ENCODE measurements at regions not wholly inside any gene's neighbourhood (a gene's known extent, or its start where the extent isn't known, plus 50 kb on each side); places are given as distances from the start of the nearest gene placed in this dataset.

DNA sequence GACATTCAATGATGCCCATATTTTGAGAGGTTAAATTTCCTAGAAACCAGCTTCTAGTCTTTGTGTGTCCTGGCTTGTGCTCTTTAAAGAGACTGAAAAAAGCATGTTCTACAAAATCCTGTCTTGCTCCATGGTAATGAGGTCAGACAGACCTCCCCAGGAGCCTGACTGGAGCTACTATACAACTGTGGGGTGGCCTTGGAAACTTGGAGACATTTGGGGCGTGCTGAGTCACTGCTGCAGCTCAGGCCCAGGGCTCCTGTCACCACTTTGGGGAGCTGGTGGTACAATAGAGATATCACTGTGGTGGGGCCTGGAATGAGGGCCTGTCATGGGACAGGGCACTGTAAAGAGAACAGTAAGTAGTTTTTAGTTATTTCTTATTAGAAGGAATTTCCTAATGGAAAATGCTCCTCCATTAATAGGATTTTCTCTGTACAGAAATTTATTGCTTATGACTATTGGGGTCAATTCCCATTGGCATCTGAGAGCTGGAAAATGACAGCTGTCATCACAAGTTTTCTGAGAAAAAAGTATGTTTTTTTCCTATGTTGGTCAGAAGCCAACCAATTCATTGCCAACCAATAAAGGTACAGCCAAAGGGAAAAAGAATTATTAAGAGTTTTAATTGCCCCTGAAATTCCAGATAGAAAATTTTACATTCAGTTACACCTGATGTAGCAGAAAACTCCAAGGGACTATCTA lies 207.4 kb upstream of the JADE1 start:
- DNase-seq (ENCODE audit: low spot score) = no peak

DNA sequence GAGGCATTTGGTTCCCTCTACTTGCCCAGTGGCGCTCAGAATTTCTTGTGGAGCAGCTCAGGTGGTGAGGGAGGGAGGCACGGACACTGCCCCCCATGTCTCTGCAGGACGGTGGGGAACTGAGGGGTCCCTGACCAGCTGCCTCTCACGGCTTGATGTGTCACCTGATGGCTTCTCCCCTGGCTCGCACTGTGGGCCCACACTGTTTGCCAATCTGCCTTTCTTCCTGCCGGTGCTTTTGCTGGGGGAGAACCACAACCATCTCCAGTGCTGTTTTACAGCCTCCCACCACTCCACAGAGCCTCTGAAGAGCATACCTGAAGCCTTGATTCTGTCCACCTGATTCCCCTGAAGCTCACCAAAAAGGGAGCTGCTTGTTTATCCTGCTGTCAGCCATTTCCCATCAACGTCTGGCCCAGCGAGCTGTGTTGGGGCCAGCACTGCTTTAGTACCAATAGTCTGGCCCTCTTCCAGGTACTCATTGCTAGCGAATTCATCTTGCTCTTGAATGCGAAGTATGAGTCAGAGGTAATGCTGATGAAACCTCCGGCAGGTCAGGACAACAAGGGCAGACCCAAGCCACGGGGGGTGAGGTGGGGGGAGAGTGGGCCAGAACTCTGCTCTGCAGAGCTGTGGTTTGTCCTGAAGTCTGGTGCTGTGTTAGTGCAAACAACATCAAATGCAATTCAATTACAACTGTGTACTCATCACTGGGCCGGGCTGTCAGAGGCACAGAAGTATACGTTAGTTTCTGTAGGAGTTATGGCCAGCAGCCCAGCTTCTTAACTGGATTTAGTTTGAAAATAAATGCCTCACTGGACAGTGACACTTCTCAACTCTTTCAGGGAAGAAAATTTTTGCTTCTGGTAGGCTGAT lies 208.3 kb upstream of the JADE1 start:
- peak; percentile 93 for DNase-seq (ENCODE audit: low spot score)

DNA sequence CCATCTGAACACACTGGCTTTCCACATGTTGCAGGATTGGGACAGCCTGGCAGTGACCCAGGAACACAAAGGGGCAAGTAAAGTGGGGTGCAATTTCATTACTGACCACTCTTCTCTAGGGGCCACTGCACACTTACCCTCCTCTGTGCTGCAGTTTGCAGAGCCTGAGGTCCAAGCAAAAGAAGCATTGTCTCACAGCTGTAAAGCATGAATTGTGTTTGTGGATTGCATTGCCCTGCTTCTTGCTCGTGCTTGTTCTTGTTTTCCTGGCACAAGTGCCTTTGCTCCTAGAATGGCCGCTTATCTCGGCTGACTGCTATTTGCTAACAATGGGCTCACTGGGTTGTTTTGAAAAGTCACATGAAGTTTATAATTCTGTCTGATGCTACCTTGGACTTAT lies 209.1 kb upstream of the JADE1 start:
- DNase-seq (ENCODE audit: low spot score) = no peak

DNA sequence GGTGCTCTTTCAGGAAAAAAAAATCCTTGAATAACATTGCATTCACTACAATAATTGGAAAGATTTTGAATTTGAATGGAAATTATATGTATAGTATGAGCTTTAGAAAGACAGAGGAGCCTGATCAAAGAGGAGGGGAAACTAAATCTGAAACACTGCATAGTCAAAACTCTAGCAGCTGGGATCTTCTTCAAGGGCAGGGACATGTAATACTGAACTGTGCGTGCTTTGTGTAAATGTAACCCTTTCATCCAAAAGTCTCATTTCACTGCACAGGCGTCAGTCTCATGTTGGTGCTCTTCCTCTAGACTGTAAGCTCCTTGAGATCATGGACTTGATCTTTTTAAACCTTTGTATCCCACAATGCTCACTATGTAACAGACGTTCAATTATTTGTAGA lies 212.0 kb upstream of the JADE1 start:
- DNase-seq (ENCODE audit: low spot score) = no peak

DNA sequence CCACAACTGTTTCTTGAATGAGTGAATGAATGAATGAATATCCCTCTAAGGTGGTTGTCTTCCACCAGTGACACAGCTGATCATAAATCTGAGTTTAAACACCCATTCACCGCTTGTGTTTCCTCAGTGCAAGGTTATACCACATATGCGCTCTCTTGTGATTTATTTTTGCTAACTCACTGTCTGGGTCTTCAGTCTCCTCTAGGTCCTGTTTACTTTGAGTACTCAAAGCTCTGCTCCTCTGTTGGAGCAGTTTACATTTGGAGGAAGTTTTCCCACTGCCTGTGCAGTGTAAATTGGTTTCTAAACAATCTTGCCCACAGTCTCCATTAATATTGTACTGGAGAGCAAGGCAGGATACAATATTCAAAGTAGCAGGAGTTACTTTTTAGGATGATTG lies 212.6 kb upstream of the JADE1 start:
- no peak for DNase-seq (ENCODE audit: low spot score)

DNA sequence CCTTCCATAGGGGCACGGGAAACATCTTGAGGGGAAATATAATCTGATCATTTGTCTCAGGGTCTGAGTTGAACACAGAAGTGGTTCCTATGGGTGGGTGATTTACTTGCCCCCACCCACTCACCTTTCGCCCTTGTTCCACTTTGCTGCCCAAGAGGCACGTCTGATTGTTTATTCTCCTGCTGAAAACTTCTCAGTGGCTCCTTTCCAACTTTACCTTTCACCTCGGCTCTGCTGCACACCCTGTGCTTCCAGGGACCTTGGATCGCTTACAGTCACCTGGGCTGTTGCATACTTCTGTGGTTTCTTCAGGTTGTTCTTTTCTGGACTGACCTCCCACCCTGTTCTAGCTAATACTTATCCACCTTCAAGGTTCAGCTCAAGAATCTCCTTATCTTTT lies 213.4 kb upstream of the JADE1 start:
- DNase-seq (ENCODE audit: low spot score) = no peak

DNA sequence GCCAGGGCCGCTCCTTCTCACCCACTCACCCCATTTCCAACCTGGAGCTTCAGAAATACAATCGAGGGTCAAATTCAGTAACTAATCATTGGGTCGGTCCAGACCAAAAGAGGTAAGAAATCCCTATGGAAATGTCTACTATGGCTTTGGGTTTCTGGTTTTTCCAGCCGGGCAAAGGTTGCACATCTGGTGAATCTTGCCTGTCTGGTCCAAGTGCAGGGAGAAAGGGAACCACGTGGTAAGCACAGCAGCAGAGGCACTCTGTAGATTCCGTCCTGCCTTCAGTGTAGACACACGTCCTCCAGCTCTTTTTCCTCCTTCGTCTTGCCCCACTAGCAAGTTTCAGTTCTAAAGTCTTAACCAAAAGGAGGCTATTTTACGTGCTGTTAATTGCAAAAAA lies 218.0 kb upstream of the JADE1 start:
- no peak for DNase-seq (ENCODE audit: low spot score)

DNA sequence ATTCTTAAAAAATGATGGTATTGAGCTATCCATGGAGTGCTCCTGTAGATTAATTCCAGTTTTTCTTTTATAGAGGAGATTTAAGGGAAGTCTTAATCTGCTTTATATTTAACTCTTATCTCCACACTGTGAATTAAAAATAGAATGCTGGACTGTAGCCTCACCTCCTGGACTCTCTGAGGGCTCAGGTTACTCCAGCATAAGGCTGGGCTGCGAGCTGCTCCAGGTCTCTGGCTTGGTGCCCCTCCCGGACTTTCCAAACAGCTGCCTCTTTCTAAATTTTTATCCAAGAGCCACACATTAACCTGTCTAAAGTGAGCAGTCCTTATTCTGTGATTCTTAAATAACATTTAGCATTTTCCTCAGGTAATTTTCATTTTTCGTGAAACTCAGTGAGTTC lies 218.7 kb upstream of the JADE1 start:
- no peak for DNase-seq (ENCODE audit: low spot score)

DNA sequence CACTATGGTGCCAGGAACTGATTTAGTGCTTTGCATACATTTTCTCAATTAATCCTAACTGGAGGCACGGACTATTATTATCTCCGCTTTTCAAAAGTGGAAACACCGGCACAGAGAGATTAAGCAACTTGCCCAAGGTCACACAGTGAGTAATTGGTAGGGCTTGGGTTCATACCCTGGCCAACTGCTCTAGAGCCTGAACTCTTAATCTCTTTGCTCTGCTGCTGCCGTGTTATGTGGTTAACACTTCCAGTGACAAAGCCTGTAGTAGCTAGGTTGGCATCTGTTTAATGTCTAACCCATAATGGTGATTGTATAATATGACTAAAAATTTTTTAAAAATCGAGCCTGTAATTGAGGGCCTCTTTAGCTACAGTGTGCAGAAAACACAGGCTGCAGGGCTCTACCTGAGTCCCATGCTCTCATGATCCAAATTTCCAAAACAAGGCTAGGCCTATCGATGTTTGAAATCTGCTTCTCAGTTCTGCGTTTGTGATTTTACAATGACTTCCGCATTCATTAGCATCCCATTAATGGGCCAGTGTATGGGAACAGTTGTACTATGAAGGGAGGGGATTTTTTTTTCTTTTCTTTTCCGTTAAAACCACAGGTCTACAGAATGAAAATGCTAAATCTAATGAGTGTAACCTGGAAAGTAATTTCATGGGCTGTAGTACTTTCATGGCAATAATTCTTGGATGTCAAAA lies 219.3 kb upstream of the JADE1 start:
- no peak for DNase-seq (ENCODE audit: low spot score)

DNA sequence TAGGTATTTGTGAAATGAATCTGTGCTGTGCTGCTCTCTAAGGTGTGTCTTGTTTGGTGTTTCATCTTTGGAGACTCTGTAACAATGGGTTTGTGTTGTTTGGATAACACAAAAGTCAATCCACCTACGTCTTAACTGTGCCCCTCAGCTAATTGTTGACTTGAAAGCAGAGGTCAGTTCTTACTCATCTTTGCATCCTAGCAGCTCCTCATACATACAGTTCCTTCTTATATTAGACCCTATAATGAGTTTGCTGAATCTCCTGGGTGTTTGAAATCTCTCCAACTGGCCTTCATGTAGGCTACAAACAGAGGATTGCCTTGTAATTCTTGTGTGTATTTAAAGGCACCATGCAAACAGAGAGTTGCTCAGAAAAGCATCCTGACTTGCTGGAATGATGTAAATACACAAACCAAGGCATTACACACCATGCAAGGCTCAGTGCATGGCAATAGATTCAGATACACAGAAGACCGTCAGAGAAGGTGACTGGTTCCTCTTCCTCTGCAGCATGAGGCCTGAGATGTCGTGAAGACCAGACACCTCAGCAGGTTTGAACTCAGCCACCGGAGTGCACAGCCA lies 220.0 kb upstream of the JADE1 start:
- DNase-seq (ENCODE audit: low spot score) = no peak

DNA sequence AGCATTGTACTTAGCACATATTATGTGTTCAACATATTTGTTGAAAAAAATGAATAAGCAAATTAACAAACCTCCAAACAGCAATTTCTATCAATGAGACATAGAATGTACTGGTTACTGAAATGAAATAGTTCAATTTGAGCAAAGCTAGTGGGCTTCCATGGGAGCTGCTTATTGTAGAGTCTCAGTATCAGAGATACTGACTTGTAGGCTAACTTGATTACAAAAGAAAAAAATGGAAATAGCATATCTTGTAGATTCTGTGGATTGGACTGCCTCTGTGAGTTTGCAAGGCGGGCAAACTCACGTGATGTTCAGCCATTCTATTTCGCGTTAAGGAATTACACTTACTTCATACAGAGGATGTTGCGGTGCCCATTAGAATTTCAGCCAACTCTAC lies 222.1 kb upstream of the JADE1 start:
- no peak for DNase-seq (ENCODE audit: low spot score)

DNA sequence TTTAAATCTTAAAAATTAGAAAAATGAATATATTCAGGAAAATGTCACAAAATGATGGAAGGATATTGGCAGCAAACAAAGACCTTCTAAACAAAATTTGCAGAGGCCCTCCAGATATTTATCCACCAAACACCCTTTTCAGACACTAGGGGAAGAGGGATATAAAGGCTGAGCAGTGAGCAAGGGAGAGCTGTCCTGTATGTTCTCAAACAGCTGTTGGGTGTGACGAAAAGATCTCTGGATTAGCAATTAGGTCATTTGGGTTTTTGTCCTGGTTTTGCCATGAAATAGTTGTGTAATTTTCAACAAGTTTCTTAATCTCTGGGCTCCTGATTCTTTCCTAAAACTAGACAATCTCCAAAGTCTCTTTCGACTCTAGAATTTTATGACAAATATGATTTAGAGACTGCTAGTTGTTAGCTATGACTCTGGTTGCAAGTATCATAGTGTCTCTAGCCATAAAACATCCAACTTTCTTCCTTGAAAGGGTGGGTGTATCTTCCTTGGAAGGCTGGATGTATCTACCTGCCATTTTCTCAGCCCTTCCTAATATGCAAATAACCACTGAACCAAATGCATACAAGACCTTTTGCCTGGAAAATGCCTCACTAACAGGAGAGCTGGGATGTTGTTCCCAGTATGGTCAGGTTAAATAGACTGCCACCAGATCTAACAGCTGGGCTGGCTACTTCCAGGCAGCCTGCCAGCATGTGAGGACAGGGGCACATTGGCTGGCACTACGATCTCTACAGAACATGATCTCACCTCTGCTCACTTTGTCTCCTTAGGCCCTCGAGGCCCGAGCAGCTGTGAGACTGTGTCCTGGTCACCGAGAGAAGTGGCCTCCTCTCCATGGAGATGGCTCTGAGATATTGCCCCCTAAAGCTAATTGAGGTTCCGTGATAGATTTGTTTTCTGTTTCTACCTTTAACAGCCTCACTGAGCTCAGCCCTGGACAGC lies 225.5 kb upstream of the JADE1 start:
- no peak for DNase-seq (ENCODE audit: low spot score)

DNA sequence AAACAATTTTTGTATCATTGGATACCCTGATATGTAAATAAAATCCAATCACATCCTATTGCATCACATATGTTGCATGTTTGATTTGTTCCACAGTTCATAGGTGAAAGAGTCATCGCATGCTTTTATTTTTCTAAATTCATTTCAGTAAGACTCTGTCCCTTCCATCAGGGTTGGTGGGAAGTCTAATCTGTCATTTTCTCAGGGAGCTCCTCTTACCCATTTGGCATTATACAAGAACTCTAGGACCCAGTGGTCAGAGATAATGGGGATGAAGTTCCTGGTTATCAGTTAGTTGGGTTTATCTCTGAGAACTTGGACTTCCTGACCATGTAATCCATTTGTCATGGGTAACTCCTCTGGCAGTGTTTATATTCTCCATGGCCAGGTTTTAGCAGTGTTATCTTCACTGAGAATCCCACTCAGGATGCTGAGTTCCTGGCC lies 227.1 kb upstream of the JADE1 start:
- no peak for DNase-seq (ENCODE audit: low spot score)

DNA sequence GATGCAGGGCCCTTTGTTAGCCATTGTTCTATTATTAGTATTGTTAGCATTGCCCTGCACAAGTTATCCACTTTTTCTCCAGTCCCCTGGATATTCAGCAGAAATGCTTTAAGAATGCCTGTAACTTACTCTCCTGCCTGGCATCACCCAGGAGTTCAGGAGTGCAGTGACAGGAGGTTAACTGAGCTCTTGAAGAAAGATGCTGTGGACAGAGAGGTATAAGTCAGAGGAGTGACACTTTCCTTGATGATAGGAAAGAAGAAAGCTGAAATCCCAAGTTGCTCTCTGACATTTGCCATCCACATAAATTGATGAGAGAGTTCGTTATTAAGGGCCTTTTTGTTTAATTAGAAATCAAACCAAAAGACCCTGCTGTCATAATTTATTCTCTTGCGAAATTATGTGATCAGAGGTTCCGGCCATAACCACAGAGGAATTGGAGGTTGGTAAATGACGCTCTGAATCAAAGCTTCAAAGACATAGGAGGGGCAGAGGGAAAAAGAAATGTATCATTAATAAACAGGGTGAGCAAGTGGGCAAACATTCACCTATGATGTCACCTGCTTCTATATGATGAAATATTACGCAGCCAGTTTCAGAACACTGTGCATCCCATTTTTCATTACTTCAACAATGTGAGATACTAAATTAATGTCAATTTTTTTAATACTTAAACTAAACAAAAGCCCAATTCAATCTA lies 230.2 kb upstream of the JADE1 start:
- peak; percentile 52 for DNase-seq (ENCODE audit: low spot score)

DNA sequence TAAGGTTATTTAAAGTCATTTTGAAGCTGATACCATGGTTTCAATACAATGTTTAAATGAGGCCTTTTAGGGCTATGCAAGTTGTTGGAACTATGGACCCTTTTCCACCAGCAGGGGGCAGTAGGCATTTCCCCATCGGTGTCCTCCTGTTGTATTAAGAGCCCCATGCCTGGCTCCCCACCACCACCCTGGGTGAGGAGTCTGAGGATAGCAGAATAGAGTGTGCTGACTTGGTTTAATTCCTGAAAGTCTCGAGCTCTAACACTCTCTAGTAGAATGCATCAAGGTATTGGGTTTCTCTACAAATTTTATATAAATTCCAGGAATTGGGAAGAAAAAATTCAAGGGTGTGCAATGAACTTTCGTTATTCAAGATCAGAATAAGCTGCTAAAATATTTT lies 234.8 kb upstream of the JADE1 start:
- DNase-seq (ENCODE audit: low spot score) = peak; percentile 27

DNA sequence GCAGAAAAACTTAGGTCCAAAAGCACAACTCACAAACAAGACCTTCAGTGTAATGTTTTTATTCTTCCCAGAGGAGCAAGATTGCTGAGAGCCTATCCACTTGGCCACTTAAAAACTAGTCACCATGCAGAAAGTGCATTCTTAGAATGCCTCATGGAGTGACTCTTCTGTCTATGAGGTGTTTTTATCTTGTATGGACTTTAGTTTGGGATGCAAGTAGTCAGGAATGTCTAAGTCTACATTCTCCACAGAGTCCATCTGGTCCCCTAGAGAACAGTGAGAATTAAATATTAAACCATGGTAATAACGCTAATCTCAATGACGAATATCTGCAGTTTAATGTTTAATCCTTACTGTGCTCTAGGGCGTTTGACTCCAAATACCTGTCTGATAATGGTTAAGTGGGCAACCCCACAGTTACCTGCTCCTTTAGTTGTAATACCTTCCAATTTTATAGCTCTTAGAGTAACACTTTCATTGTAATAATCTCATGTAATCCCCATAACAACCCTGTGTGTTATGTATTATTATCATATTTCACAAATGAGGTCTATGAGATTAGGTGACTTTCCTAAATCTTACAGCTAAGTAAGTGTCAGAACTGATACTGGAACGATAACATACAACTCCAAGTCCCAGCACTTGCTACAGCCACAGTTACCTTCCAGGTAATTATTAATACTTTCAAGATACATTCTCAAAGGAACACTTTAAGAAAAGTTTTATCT lies 235.6 kb upstream of the JADE1 start:
- peak; percentile 3 for DNase-seq (ENCODE audit: low spot score)

DNA sequence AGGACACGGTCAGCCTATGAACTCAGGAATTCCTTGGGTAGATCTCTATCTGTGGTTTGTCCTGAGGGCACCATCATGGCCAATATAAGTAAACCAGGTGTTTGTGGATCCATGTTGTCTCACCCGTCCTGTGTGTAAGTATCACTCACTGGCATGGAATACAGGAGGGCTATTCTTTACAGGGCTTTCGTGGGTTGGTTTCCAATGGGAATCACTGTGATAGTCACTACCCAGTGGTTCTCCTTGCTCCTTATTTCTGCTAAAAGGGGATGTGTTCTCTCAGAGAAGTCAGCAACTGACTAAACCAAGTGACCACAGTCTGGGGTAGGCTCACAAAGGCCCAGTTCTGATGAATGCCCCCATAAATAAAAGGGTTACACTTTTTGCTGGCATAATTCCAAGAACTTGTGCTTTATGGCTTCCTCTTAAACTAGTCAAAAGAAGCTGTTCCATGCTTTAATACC lies 236.7 kb upstream of the JADE1 start:
- peak; percentile 56 for DNase-seq (ENCODE audit: low spot score)

DNA sequence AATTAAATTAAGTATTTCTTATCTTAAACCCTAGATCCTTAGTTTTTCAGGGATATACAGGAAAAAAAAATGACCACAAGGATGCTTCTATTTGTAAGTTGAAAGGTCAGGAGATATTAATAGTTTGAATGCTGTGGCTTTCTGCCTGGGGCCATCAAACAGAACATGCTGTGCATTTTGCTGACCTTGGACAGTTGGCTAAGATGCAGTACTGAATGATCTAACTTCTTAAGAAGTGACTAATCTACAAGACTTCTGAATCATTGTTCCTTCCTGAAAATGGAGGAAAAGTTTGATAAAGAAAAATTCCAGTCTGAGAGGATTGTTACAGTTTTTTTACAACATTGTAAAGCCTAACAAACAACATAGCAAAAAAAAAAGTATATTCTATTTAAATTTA lies 237.8 kb upstream of the JADE1 start:
- DNase-seq (ENCODE audit: low spot score) = no peak

DNA sequence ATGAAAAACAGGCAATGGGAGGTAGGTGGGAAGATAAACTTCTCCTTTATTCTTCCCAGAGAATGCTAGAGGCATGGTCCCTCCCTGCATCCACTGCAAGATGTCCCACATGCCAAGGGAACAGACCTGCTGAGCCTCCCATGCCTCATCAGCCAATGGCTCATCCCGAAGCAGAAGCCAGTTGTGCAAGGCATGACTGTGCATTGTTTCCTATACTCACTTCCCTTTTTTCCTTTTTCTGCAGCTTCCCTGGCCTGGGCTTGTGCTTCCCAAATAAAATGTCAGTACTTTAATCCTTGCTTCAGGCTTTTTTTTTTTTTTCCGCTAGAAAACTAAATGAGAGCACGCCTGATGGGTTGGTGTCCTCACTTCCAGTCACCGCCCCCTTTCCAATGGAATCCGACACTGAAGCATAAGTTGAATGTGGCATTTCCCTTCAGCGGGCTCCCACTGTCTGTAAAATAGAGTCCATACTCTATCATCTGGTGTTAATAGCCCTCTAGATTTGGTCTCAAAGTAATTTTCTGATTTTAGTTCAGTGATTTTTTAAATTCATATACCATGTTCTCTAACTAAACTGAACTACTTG lies 239.0 kb upstream of the JADE1 start:
- no peak for DNase-seq (ENCODE audit: low spot score)

DNA sequence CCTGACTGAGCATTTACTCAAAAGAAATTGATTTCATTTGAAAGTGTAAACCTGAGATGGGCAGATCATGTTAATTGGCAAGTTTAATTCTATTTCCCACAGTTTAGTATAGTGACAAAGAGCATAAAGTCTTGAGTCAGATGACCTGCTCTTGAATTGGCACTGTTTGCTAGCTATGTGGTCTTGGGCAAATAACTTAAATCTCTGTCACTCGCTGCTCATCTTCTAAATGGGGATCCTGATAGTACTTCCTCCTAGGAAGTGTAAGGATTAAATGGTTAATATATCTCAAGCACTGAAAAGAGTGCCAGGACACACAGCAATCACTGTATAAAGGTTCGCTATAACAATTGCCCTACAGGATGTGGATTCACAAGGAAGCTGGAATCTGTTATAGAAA lies 242.8 kb upstream of the JADE1 start:
- no peak for DNase-seq (ENCODE audit: low spot score)
